ENCODE measurements at regions not wholly inside any gene's neighbourhood (a gene's known extent, or its start where the extent isn't known, plus 50 kb on each side); places are given as distances from the start of the nearest gene placed in this dataset.
"Not testable (repeated sequence)": the region's sequence is repeated elsewhere in the genome, so short reads cannot be mapped to it uniquely, and the experiment has no call there.

DNA sequence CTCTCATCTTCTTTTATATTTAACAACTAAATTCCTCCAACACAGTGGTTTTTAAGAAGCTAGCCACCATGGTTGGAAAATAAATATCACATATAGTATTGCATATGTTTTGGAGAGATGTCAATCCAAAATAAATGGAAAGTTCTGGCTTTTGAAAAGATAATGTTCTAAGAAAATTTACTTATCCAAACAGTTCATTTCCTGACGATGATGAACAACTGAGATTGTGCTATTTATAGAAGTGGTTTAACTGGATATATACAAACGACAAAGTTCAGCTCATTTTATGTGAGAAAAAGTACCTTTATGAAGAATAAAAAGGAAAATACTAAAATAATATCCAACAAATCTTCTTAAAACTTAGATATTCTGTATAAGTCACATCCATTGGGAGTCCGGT, 174.7 kb downstream of the MZT1 start:
- CTCF ChIA-PET (ENCODE audit: low intra/inter-chr PET ratio, low total read pairs) = no interaction called here
- POLR2A ChIA-PET = no interaction called here

DNA sequence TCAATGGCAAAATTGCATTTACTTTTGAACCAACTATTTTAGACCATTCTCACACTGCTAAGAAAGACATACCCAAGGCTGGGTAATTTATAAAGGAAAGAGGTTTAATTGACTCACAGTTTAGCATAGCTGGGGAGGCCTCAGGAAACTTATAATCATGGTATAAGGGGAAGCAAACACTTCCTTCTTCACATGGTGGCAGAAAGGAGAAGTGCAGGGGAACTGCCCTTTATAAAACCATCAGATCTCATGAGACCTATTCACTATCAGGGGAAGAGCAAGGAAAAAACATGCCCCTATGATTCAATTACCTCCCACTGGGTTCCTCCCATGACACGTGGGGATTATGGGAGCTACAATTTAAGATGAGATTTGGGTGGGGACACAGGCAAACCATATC, 181.5 kb downstream of the MZT1 start:
- FAIRE-seq; H3K4me2 ChIP-seq (ENCODE audit: low read depth, low read length); H3K4me3 ChIP-seq (replicated peaks in 1 of 3; ENCODE audit: insufficient read depth in 1 of 3, low read depth in 2 of 3, low read length in 3 of 3); H3K9me3 ChIP-seq (ENCODE audit: low read length); H3K9ac ChIP-seq (ENCODE audit: insufficient read depth, low read depth, low read length); POLR2A ChIA-PET; in situ Hi-C loops (cut with HindIII; ENCODE audit: extremely low pct_ligation_motif_present, low pct_unique_long_range_greater_than_20kb); H3K36me3 ChIP-seq (replicated peaks in 1 of 2; ENCODE audit: control insufficient read depth in 1 of 2, insufficient read depth in 2 of 2, low read length in 2 of 2); H2AFZ ChIP-seq (ENCODE audit: low read length); CTCF ChIA-PET (ENCODE audit: low intra/inter-chr PET ratio, low total read pairs); ATAC-seq; BruUV-seq (replicated peaks); DNase-seq (ENCODE audit: low spot score); H3K79me2 ChIP-seq (ENCODE audit: insufficient read depth, low read length); H4K20me1 ChIP-seq (ENCODE audit: insufficient read depth, low read length); H3K27me3 ChIP-seq (ENCODE audit: control insufficient read depth in 1 of 2, insufficient read depth in 2 of 2, low read length in 2 of 2): not testable (repeated sequence)
- intact Hi-C loops (cut with micrococcal nuclease; ENCODE audit: unreplicated experiment) = loop anchor here (10.0 kb wide), 1 partner anchor 151 kb away; no protein-coding TSS in a partner anchor
- Histone ChIP-seq H3K27ac (ENCODE audit: extremely low read length, insufficient read depth, low read length) (peak overlapping the region; percentile 56), H3K4me1 (ENCODE audit: insufficient read depth, low read length) (peaks cover 64% of the 10 kb centered on the region)
- WGBS (ENCODE audit: low lambda C conversion rate) = 75% methylated on average over 1 of the region's 1 CpG

More for the DNA sequence above, 174.7 kb downstream of the MZT1 start:
- WGBS (ENCODE audit: low lambda C conversion rate) = 62% methylated on average over 3 of the region's 3 CpGs
- no peak for TF ChIP-seq ZNF234 (CRISPR knock-in tag; conservative IDR thresholded peaks at IDR 0.05)
- no peak overlapping the region for H3K4me3 ChIP-seq (replicated peaks in 1 of 3; ENCODE audit: insufficient read depth in 1 of 3, low read depth in 2 of 3, low read length in 3 of 3)
- H3K27me3 ChIP-seq (ENCODE audit: control insufficient read depth in 1 of 2, insufficient read depth in 2 of 2, low read length in 2 of 2) = no peaks in the 10 kb centered on the region
- H3K79me2 ChIP-seq (ENCODE audit: insufficient read depth, low read length) = no peaks in the 10 kb centered on the region
- no peaks in the 10 kb centered on the region for H4K20me1 ChIP-seq (ENCODE audit: insufficient read depth, low read length)
- no peak overlapping the region for H2AFZ ChIP-seq (ENCODE audit: low read length)
- in situ Hi-C loops (cut with HindIII; ENCODE audit: extremely low pct_ligation_motif_present, low pct_unique_long_range_greater_than_20kb) = loop anchor here (25.0 kb wide), 1 partner anchor 215 kb away; no protein-coding TSS in a partner anchor
- ATAC-seq = no peak
- peaks cover 44% of the 10 kb centered on the region for H3K4me1 ChIP-seq (ENCODE audit: insufficient read depth, low read length)
- no peak overlapping the region for H3K9ac ChIP-seq (ENCODE audit: insufficient read depth, low read depth, low read length)
- no peak for FAIRE-seq
- no peaks in the 10 kb centered on the region for H3K9me3 ChIP-seq (ENCODE audit: low read length)
- H3K4me2 ChIP-seq (ENCODE audit: low read depth, low read length) = no peak overlapping the region
- intact Hi-C loops (cut with micrococcal nuclease; ENCODE audit: unreplicated experiment) = no loop called here
- no peak for DNase-seq (ENCODE audit: low spot score)
- H3K36me3 ChIP-seq (replicated peaks in 1 of 2; ENCODE audit: control insufficient read depth in 1 of 2, insufficient read depth in 2 of 2, low read length in 2 of 2) = no peaks in the 10 kb centered on the region
- no TSS peak for BruUV-seq (replicated peaks)
- H3K27ac ChIP-seq (ENCODE audit: extremely low read length, insufficient read depth, low read length) = no peak overlapping the region
